ENCODE measurements at regions not wholly inside any gene's neighbourhood (a gene's known extent, or its start where the extent isn't known, plus 50 kb on each side); places are given as distances from the start of the nearest gene placed in this dataset.

GRCh38 chr2:168340931-168341330 lies 93.5 kb upstream of the STK39 start:
- no peak for TF ChIP-seq CTCF (IDR thresholded peaks at IDR 0.05)
- TF ChIP-seq POLR2A (IDR thresholded peaks at IDR 0.05; ENCODE audit: low read depth), result no peak
- no peak for TF ChIP-seq POLR2AphosphoS5 (IDR thresholded peaks at IDR 0.05)
